ENCODE measurements at regions not wholly inside any gene's neighbourhood (a gene's known extent, or its start where the extent isn't known, plus 50 kb on each side); places are given as distances from the start of the nearest gene placed in this dataset.
"Not testable (repeated sequence)": the region's sequence is repeated elsewhere in the genome, so short reads cannot be mapped to it uniquely, and the experiment has no call there.

GRCh38 chr7:67358738-67359137 is 362.1 kb downstream of the TYW1 start:
- not testable (repeated sequence) for DNase-seq (ENCODE audit: low read depth in 2 of 2, low spot score in 1 of 2)

- DNase-seq (ENCODE audit: low read depth in 2 of 2, low spot score in 1 of 2) = no peak
Measured at GRCh38 chr7:67359900-67360299, 363.3 kb downstream of the TYW1 start.

GRCh38 chr7:67361150-67361549 is 364.5 kb downstream of the TYW1 start:
- DNase-seq (ENCODE audit: low read depth in 2 of 2, low spot score in 1 of 2) = no peak

GRCh38 chr7:67364441-67365017 is 367.9 kb downstream of the TYW1 start:
- DNase-seq (ENCODE audit: low read depth in 2 of 2, low spot score in 1 of 2) = no peak

- peak in 1 of 2 donors; percentile 11 for DNase-seq (ENCODE audit: low read depth in 2 of 2, low spot score in 1 of 2)
Measured at GRCh38 chr7:67371429-67372305, 375.0 kb downstream of the TYW1 start.

GRCh38 chr7:67373389-67373788 is 376.8 kb downstream of the TYW1 start:
- DNase-seq (ENCODE audit: low read depth in 2 of 2, low spot score in 1 of 2) = not testable (repeated sequence)

- no peak for DNase-seq (ENCODE audit: low read depth in 2 of 2, low spot score in 1 of 2)
Measured at GRCh38 chr7:67375427-67375826, 378.8 kb downstream of the TYW1 start.

GRCh38 chr7:67377939-67378862 is 381.6 kb downstream of the TYW1 start:
- DNase-seq (ENCODE audit: low read depth in 2 of 2, low spot score in 1 of 2) = peak; percentile 15 to 18

- DNase-seq (ENCODE audit: low read depth in 2 of 2, low spot score in 1 of 2) = no peak
Measured at GRCh38 chr7:67380326-67380725, 383.7 kb downstream of the TYW1 start.

- DNase-seq (ENCODE audit: low read depth in 2 of 2, low spot score in 1 of 2) = no peak
Measured at GRCh38 chr7:67380858-67381257, 384.2 kb downstream of the TYW1 start.

GRCh38 chr7:67387851-67388250 is 391.2 kb downstream of the TYW1 start:
- DNase-seq (ENCODE audit: low read depth in 2 of 2, low spot score in 1 of 2) = no peak

- DNase-seq (ENCODE audit: low read depth in 2 of 2, low spot score in 1 of 2) = no peak
Measured at GRCh38 chr7:67391168-67391567, 394.5 kb downstream of the TYW1 start.

- no peak for DNase-seq (ENCODE audit: low read depth in 2 of 2, low spot score in 1 of 2)
Measured at GRCh38 chr7:67392596-67393438, 396.2 kb downstream of the TYW1 start.

- no peak for DNase-seq (ENCODE audit: low read depth in 2 of 2, low spot score in 1 of 2)
Measured at GRCh38 chr7:67393903-67394302, 397.3 kb downstream of the TYW1 start.

- no peak for DNase-seq (ENCODE audit: low read depth in 2 of 2, low spot score in 1 of 2)
Measured at GRCh38 chr7:67398916-67399315, 402.3 kb downstream of the TYW1 start.

GRCh38 chr7:67401492-67401891 is 404.9 kb downstream of the TYW1 start:
- no peak for DNase-seq (ENCODE audit: low read depth in 2 of 2, low spot score in 1 of 2)

- DNase-seq (ENCODE audit: low read depth in 2 of 2, low spot score in 1 of 2) = no peak
Measured at GRCh38 chr7:67402280-67402679, 405.6 kb downstream of the TYW1 start.

- no peak for DNase-seq (ENCODE audit: low read depth in 2 of 2, low spot score in 1 of 2)
Measured at GRCh38 chr7:67406976-67407375, 410.3 kb downstream of the TYW1 start.

- DNase-seq (ENCODE audit: low read depth in 2 of 2, low spot score in 1 of 2) = no peak
Measured at GRCh38 chr7:67407392-67408071, 410.9 kb downstream of the TYW1 start.

GRCh38 chr7:67408109-67408508 is 411.5 kb downstream of the TYW1 start:
- DNase-seq (ENCODE audit: low read depth in 2 of 2, low spot score in 1 of 2) = no peak
